GM18861 (cell line): ENCODE measurements at regions not wholly inside any gene's neighbourhood (a gene's known extent, or its start where the extent isn't known, plus 50 kb on each side); places are given as distances from the start of the nearest gene placed in this dataset.
"Not testable (repeated sequence)": the region's sequence is repeated elsewhere in the genome, so short reads cannot be mapped to it uniquely, and the experiment has no call there.

Experiments used
- ATAC-seq: cut with Tn5 transposase; IDR thresholded peaks from one replicate; pipeline ENCODE4 v1.9.1; 2021; ENCODE audit not compliant: unreplicated experiment

- no peak for ATAC-seq
Observed at GRCh38 chr14:105924951-105925591, 398.7 kb downstream of the TMEM121 start.

- ATAC-seq, result no peak
Observed at GRCh38 chr14:105925615-105926372, 399.4 kb downstream of the TMEM121 start.

GRCh38 chr14:105926373-105927095 is 400.2 kb downstream of the TMEM121 start:
- no peak for ATAC-seq

- ATAC-seq, result no peak
Observed at GRCh38 chr14:105927096-105928060, 401.0 kb downstream of the TMEM121 start.

- ATAC-seq, result not testable (repeated sequence)
Observed at GRCh38 chr14:105928171-105929111, 402.1 kb downstream of the TMEM121 start.

- no peak for ATAC-seq
Observed at GRCh38 chr14:105929327-105930081, 403.1 kb downstream of the TMEM121 start.

GRCh38 chr14:105930572-105930971 is 404.2 kb downstream of the TMEM121 start:
- no peak for ATAC-seq

- no peak for ATAC-seq
Observed at GRCh38 chr14:105931808-105932483, 405.6 kb downstream of the TMEM121 start.

- no peak for ATAC-seq
Observed at GRCh38 chr14:105933238-105933637, 406.9 kb downstream of the TMEM121 start.

- ATAC-seq, result no peak
Observed at GRCh38 chr14:105935384-105935783, 409.0 kb downstream of the TMEM121 start.

- no peak for ATAC-seq
Observed at GRCh38 chr14:105937253-105938054, 411.1 kb downstream of the TMEM121 start.

GRCh38 chr14:105938055-105938863 is 411.9 kb downstream of the TMEM121 start:
- ATAC-seq, result no peak

GRCh38 chr14:105938959-105939358 is 412.6 kb downstream of the TMEM121 start:
- ATAC-seq, result no peak

GRCh38 chr14:105939810-105940508 is 413.6 kb downstream of the TMEM121 start:
- no peak for ATAC-seq

GRCh38 chr14:105940534-105941225 is 414.3 kb downstream of the TMEM121 start:
- ATAC-seq, result no peak
